ENCODE measurements at regions not wholly inside any gene's neighbourhood (a gene's known extent, or its start where the extent isn't known, plus 50 kb on each side); places are given as distances from the start of the nearest gene placed in this dataset.

GRCh38 chr9:84179531-84179930 is 161.0 kb downstream of the SLC28A3 start:
- no peak for DNase-seq

GRCh38 chr9:84187090-84187489 is 153.5 kb downstream of the SLC28A3 start:
- DNase-seq = no peak

GRCh38 chr9:84189904-84190303 is 150.7 kb downstream of the SLC28A3 start:
- no peak for DNase-seq

- no peak for DNase-seq
Observed at GRCh38 chr9:84190411-84190810, 150.1 kb downstream of the SLC28A3 start.

- no peak for DNase-seq
Observed at GRCh38 chr9:84206801-84207370, 133.7 kb downstream of the SLC28A3 start.

- no peak for DNase-seq
Observed at GRCh38 chr9:84207491-84207951, 133.0 kb downstream of the SLC28A3 start.

GRCh38 chr9:84212246-84212645 is 128.3 kb downstream of the SLC28A3 start:
- no peak for DNase-seq

- DNase-seq = no peak
Observed at GRCh38 chr9:84212982-84213381, 127.6 kb downstream of the SLC28A3 start.

GRCh38 chr9:84216151-84216550 is 124.4 kb downstream of the SLC28A3 start:
- DNase-seq = no peak

GRCh38 chr9:84218322-84218721 is 122.2 kb downstream of the SLC28A3 start:
- DNase-seq = no peak

GRCh38 chr9:84224246-84224645 is 116.3 kb downstream of the SLC28A3 start:
- no peak for DNase-seq

Data from CD4-positive, alpha-beta T cell treated with Interleukin-1 beta for 1 hour (primary cell).